PFSK-1 (cell line): ENCODE measurements at regions not wholly inside any gene's neighbourhood (a gene's known extent, or its start where the extent isn't known, plus 50 kb on each side); places are given as distances from the start of the nearest gene placed in this dataset.

Experiments
- POLR2AphosphoS5 ChIP-seq: IDR thresholded peaks from 2 replicates; pipeline ENCODE4 v1.6.1; 2012; ENCODE audit warnings: low read depth, mild to moderate bottlenecking, control low read depth, low read length, moderate library complexity
- TAF1 ChIP-seq: IDR thresholded peaks from 2 replicates; pipeline ENCODE4 v1.6.1; 2012; ENCODE audit warnings: low read length, control low read depth, borderline replicate concordance; ENCODE audit not compliant: insufficient read depth
- TF ChIP-seq, protein P1 (sequence below), 2 experiments: IDR thresholded peaks; 2 replicates each; pipeline versions ENCODE4 v1.6.1 to v1.8.0; 2011 to 2012; ENCODE audit warnings: low read depth in 2 of 2, low read length in 2 of 2, control low read depth in 1 of 2, inconsistent platforms in 1 of 2, mild to moderate bottlenecking in 1 of 2, moderate library complexity in 1 of 2; ENCODE audit not compliant: insufficient read depth in 1 of 2

DNA sequence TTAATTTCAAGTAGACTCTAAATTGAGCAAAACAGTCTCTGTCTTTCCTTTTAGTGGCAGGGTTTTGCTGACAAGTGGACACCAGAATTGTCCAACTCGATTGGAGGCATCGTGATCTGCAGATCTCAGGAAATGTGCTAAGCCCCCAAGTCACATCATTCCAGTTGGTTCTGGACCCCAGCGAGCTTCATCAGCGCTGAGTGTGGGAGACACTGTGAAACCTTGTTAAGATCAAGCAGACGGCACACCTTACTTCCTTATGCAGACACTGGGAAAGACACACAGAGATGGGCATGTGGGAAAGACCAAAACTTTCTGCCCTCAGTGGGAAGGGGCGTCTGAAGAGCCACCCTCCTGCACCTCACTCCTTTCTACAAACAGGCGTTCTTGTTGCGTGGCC, 440.8 kb downstream of the GLRX3 start:
- TF ChIP-seq POLR2AphosphoS5 (no peak), TAF1 (no peak)
- TF ChIP-seq, protein P1, sequence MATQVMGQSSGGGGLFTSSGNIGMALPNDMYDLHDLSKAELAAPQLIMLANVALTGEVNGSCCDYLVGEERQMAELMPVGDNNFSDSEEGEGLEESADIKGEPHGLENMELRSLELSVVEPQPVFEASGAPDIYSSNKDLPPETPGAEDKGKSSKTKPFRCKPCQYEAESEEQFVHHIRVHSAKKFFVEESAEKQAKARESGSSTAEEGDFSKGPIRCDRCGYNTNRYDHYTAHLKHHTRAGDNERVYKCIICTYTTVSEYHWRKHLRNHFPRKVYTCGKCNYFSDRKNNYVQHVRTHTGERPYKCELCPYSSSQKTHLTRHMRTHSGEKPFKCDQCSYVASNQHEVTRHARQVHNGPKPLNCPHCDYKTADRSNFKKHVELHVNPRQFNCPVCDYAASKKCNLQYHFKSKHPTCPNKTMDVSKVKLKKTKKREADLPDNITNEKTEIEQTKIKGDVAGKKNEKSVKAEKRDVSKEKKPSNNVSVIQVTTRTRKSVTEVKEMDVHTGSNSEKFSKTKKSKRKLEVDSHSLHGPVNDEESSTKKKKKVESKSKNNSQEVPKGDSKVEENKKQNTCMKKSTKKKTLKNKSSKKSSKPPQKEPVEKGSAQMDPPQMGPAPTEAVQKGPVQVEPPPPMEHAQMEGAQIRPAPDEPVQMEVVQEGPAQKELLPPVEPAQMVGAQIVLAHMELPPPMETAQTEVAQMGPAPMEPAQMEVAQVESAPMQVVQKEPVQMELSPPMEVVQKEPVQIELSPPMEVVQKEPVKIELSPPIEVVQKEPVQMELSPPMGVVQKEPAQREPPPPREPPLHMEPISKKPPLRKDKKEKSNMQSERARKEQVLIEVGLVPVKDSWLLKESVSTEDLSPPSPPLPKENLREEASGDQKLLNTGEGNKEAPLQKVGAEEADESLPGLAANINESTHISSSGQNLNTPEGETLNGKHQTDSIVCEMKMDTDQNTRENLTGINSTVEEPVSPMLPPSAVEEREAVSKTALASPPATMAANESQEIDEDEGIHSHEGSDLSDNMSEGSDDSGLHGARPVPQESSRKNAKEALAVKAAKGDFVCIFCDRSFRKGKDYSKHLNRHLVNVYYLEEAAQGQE (IDR thresholded peaks at IDR 0.05; ENCODE audit: insufficient read depth in 1 of 2, low read depth in 2 of 2, low read length in 2 of 2): no peak
